Endothelial cell (in vitro differentiated cells): ENCODE measurements at regions not wholly inside any gene's neighbourhood (a gene's known extent, or its start where the extent isn't known, plus 50 kb on each side); places are given as distances from the start of the nearest gene placed in this dataset.

Source experiments
- DNase-seq: peaks from one replicate; pipeline ENCODE4 v3.0.0; 2021; ENCODE audit warnings: low spot score
- H3K27ac Mint-ChIP-seq: one replicate; pipeline ENCODE4 v1.8.0; 2021; ENCODE audit warnings: mixed read lengths, inconsistent platforms; ENCODE audit not compliant: unreplicated experiment
- H3K27me3 Mint-ChIP-seq: one replicate; pipeline ENCODE4 v1.8.0; 2021; ENCODE audit warnings: mild to moderate bottlenecking, moderate library complexity, mixed read lengths, inconsistent platforms; ENCODE audit not compliant: unreplicated experiment
- H3K36me3 Mint-ChIP-seq: one replicate; pipeline ENCODE4 v1.8.0; 2021; ENCODE audit warnings: mild to moderate bottlenecking, low read depth, mixed read lengths, inconsistent platforms; ENCODE audit not compliant: unreplicated experiment
- H3K4me1 Mint-ChIP-seq: one replicate; pipeline ENCODE4 v1.8.0; 2021; ENCODE audit warnings: mild to moderate bottlenecking, mixed read lengths, inconsistent platforms; ENCODE audit not compliant: unreplicated experiment
- H3K4me3 Mint-ChIP-seq: one replicate; pipeline ENCODE4 v1.8.0; 2021; ENCODE audit warnings: mild to moderate bottlenecking, mixed read lengths, inconsistent platforms; ENCODE audit not compliant: unreplicated experiment
- H3K9me3 Mint-ChIP-seq: one replicate; pipeline ENCODE4 v1.8.0; 2021; ENCODE audit warnings: mixed read lengths, inconsistent platforms; ENCODE audit not compliant: unreplicated experiment
- TF ChIP-seq, protein P1 (sequence below): fragments of 200-600 bp; sonication (generic); IDR thresholded peaks from one replicate; pipeline ENCODE4 v1.5.0; 2021; ENCODE audit warnings: antibody characterized with exemption; ENCODE audit not compliant: unreplicated experiment

GRCh38 chr12:128047266-128048060, 219.5 kb upstream of the TMEM132C start:
- Mint-ChIP-seq H3K27me3 (peaks cover 11% of the 10 kb centered on the region), H3K36me3 (peaks cover 11% of the 10 kb centered on the region), H3K27ac (no peak overlapping the region), H3K9me3 (peaks cover 42% of the 10 kb centered on the region), H3K4me1 (no peaks in the 10 kb centered on the region), H3K4me3 (no peak overlapping the region)
- DNase-seq: no peak
- TF ChIP-seq, protein P1, sequence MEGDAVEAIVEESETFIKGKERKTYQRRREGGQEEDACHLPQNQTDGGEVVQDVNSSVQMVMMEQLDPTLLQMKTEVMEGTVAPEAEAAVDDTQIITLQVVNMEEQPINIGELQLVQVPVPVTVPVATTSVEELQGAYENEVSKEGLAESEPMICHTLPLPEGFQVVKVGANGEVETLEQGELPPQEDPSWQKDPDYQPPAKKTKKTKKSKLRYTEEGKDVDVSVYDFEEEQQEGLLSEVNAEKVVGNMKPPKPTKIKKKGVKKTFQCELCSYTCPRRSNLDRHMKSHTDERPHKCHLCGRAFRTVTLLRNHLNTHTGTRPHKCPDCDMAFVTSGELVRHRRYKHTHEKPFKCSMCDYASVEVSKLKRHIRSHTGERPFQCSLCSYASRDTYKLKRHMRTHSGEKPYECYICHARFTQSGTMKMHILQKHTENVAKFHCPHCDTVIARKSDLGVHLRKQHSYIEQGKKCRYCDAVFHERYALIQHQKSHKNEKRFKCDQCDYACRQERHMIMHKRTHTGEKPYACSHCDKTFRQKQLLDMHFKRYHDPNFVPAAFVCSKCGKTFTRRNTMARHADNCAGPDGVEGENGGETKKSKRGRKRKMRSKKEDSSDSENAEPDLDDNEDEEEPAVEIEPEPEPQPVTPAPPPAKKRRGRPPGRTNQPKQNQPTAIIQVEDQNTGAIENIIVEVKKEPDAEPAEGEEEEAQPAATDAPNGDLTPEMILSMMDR: no peak

DNA sequence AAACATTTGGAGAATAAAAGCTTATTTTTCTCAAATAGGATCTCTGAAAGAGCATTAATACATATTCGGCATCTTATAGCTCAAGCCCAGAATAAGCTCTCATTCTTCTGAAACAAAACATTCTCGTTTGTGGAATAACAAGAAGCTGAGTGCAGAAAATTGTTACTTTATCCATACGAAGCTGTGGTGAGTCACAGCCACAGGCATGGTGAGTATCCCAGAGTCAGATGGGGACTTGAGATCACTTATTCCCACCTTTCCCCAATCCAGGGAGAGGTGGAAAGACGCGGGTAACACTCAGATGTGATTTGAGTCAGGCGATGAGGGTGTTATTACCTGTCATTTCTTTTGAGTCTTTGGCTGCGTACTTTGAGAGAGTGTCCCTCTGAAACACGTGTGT, 214.6 kb upstream of the TMEM132C start:
- Mint-ChIP-seq H3K27ac (no peak overlapping the region), H3K36me3 (peaks cover 4% of the 10 kb centered on the region), H3K4me1 (no peaks in the 10 kb centered on the region), H3K9me3 (peaks cover 40% of the 10 kb centered on the region), H3K27me3 (peaks cover 8% of the 10 kb centered on the region), H3K4me3 (no peak overlapping the region)
- no peak for DNase-seq
- TF ChIP-seq, protein P1: no peak

GRCh38 chr12:128052777-128053176, 214.2 kb upstream of the TMEM132C start:
- H3K27ac Mint-ChIP-seq: no peak overlapping the region
- peaks cover 7% of the 10 kb centered on the region for H3K27me3 Mint-ChIP-seq
- H3K36me3 Mint-ChIP-seq: peaks cover 4% of the 10 kb centered on the region
- H3K9me3 Mint-ChIP-seq: peaks cover 39% of the 10 kb centered on the region
- H3K4me3 Mint-ChIP-seq: no peak overlapping the region
- DNase-seq: no peak
- TF ChIP-seq, protein P1: no peak
- no peaks in the 10 kb centered on the region for H3K4me1 Mint-ChIP-seq

GRCh38 chr12:128055567-128055966, 211.4 kb upstream of the TMEM132C start:
- Mint-ChIP-seq H3K4me3 (no peak overlapping the region), H3K27ac (no peak overlapping the region), H3K4me1 (no peaks in the 10 kb centered on the region), H3K36me3 (peaks cover 8% of the 10 kb centered on the region), H3K27me3 (peaks cover 5% of the 10 kb centered on the region), H3K9me3 (peaks cover 41% of the 10 kb centered on the region)
- TF ChIP-seq, protein P1: no peak
- no peak for DNase-seq

GRCh38 chr12:128056136-128056801, 210.7 kb upstream of the TMEM132C start:
- TF ChIP-seq, protein P1: no peak
- Mint-ChIP-seq H3K4me1 (no peaks in the 10 kb centered on the region), H3K4me3 (no peak overlapping the region), H3K27me3 (peaks cover 5% of the 10 kb centered on the region), H3K27ac (no peak overlapping the region), H3K36me3 (peaks cover 8% of the 10 kb centered on the region), H3K9me3 (peaks cover 41% of the 10 kb centered on the region)
- no peak for DNase-seq
